GM12878 (cell line): ENCODE measurements at regions not wholly inside any gene's neighbourhood (a gene's known extent, or its start where the extent isn't known, plus 50 kb on each side); places are given as distances from the start of the nearest gene placed in this dataset.

ENCODE experiments used
- BCL3 ChIP-seq: IDR thresholded peaks from 2 replicates; pipeline ENCODE4 v1.6.1; 2011; ENCODE audit warnings: borderline replicate concordance, low read depth, mild to moderate bottlenecking, moderate library complexity, low read length; ENCODE audit not compliant: insufficient read depth, poor library complexity, severe bottlenecking
- BHLHE40 ChIP-seq, 2 experiments: fragments of 450-650 bp in 1 of 2; IDR thresholded peaks; 2 replicates each; pipeline ENCODE4 v1.6.1; 2011 to 2017; ENCODE audit warnings: low read depth in 2 of 2, borderline replicate concordance in 1 of 2, improper control_type of control experiment in 1 of 2, low read length in 1 of 2, mild to moderate bottlenecking in 1 of 2
- DPF2 ChIP-seq: fragments of 450-650 bp; IDR thresholded peaks from 2 replicates; pipeline ENCODE4 v1.6.1; 2017; ENCODE audit warnings: mild to moderate bottlenecking
- EGR1 ChIP-seq, 2 experiments: IDR thresholded peaks; 1 replicate in 1 of 2; 2 replicates in 1 of 2; pipeline ENCODE4 v1.6.1; 2011 to 2012; ENCODE audit warnings: low read depth in 2 of 2, low read length in 2 of 2, borderline replicate concordance in 1 of 2, mild to moderate bottlenecking in 1 of 2, moderate library complexity in 1 of 2
- GATAD2B ChIP-seq: fragments of 450-650 bp; conservative IDR thresholded peaks from 2 replicates; pipeline ENCODE4 v1.6.1; 2017; ENCODE audit warnings: low read depth, mild to moderate bottlenecking, moderate library complexity
- HSF1 ChIP-seq: fragments of 150-350 bp; IDR thresholded peaks from 2 replicates; pipeline ENCODE4 v1.6.1; 2014; ENCODE audit warnings: mild to moderate bottlenecking, low read depth, low read length
- IKZF2 ChIP-seq, 2 experiments: fragments of 450-650 bp; IDR thresholded peaks; 2 replicates each; pipeline ENCODE4 v1.6.1; 2017; ENCODE audit warnings: mild to moderate bottlenecking in 2 of 2, moderate library complexity in 2 of 2
- LARP7 ChIP-seq: fragments of 450-650 bp; IDR thresholded peaks from 2 replicates; pipeline ENCODE4 v1.6.1; 2017; ENCODE audit warnings: mild to moderate bottlenecking
- MAX ChIP-seq: IDR thresholded peaks from 2 replicates; pipeline ENCODE4 v1.6.1; 2012; ENCODE audit warnings: low read depth, low read length, improper control_type of control experiment
- POLR2AphosphoS2 ChIP-seq: IDR thresholded peaks from 2 replicates; pipeline ENCODE4 v1.6.1; 2011; ENCODE audit warnings: low read depth, mild to moderate bottlenecking, low read length, improper control_type of control experiment, moderate library complexity
- SMC3 ChIP-seq: IDR thresholded peaks from 2 replicates; pipeline ENCODE4 v1.6.1; 2011; ENCODE audit warnings: low read length, improper control_type of control experiment, borderline replicate concordance
- YY1 ChIP-seq: IDR thresholded peaks from 2 replicates; pipeline ENCODE4 v1.6.1; 2011; ENCODE audit warnings: low read depth, mild to moderate bottlenecking, low read length
- ZNF622 ChIP-seq: fragments of 450-650 bp; IDR thresholded peaks from 2 replicates; pipeline ENCODE4 v1.6.1; 2017; ENCODE audit warnings: mild to moderate bottlenecking, inconsistent platforms

- TF ChIP-seq HSF1 (no peak), BHLHE40 (IDR thresholded peaks at IDR 0.05; ENCODE audit: borderline replicate concordance in 1 of 2, low read depth in 2 of 2, low read length in 1 of 2) (peak in 1 of 2 experiments; percentile 48; a peak in 2 of 4 replicates), LARP7 (0 out of 2 replicates have a peak, but pooled peaks have one; percentile 43), SMC3 (peak; percentile 13; the same call in 1 of the 2 replicates), DPF2 (peak; percentile 70), MAX (no peak), YY1 (peak; percentile 31; the same call in 1 of the 2 replicates), ZNF622 (no peak), IKZF2 (IDR thresholded peaks at IDR 0.05) (peak; percentile 19 to 46; a peak in 1 of 4 replicates), GATAD2B (no peak; the same call in 1 of the 2 replicates), BCL3 (no peak), EGR1 (IDR thresholded peaks at IDR 0.05; ENCODE audit: borderline replicate concordance in 1 of 2, low read depth in 2 of 2, low read length in 2 of 2) (peak in 1 of 2 experiments; percentile 44; a peak in 2 of 3 replicates), POLR2AphosphoS2 (no peak)
These were observed 140.5 kb downstream of the SEC14L1 start (continued) for GRCh38 chr17:77281122-77281903.
